PC-9 (cell line): ENCODE measurements at regions not wholly inside any gene's neighbourhood (a gene's known extent, or its start where the extent isn't known, plus 50 kb on each side); places are given as distances from the start of the nearest gene placed in this dataset.

ENCODE experiments used
- BruUV-seq: library from RNA; stranded (reverse); fragments of 400-500 nt; replicated peaks from 2 replicates; lab custom pipeline; 2021; lab: Mats Ljungman, UMichigan
- CTCF ChIA-PET: fragments of 300-600 bp; sonication (Branson Sonifier 250); formaldehyde crosslinking; loops from one replicate; lab custom pipeline; 2022; ENCODE audit warnings: antibody characterized with exemption; lab: Charles Lee
- POLR2A ChIA-PET: fragments of 300-600 bp; sonication (Branson Sonifier 250); formaldehyde crosslinking; loops from one replicate; lab custom pipeline; 2022; ENCODE audit warnings: antibody characterized with exemption; ENCODE audit not compliant: unreplicated experiment; lab: Charles Lee
- DNase-seq, 2 experiments: peaks; one replicate each; pipeline versions ENCODE4 v3.0.0 to v3.0.0-alpha.2; 2015 to 2022; ENCODE audit warnings: mixed read lengths in 1 of 2
- H2AFZ ChIP-seq: fragments of 200-600 bp; sonication (generic); 2 replicates; pipeline ENCODE4 v1.8.1; 2017; ENCODE audit warnings: antibody characterized with exemption
- H3F3A ChIP-seq: fragments of 200-600 bp; sonication (generic); 2 replicates; pipeline ENCODE4 v1.8.1; 2017; ENCODE audit warnings: antibody characterized with exemption, mild to moderate bottlenecking, low read depth; ENCODE audit not compliant: insufficient read depth
- H3K27ac ChIP-seq: fragments of 200-600 bp; sonication (generic); 2 replicates; pipeline ENCODE4 v1.6.1; 2016; ENCODE audit warnings: mixed run types
- H3K27me3 ChIP-seq: fragments of 200-600 bp; sonication (generic); 2 replicates; pipeline ENCODE4 v1.6.1; 2016; ENCODE audit warnings: low read depth, mixed run types; ENCODE audit not compliant: insufficient read depth
- H3K36me3 ChIP-seq: fragments of 200-600 bp; sonication (generic); 2 replicates; pipeline ENCODE4 v1.6.1; 2016; ENCODE audit warnings: low read depth, mixed run types
- H3K4me1 ChIP-seq: fragments of 200-600 bp; sonication (generic); replicated peaks from 2 replicates; pipeline ENCODE4 v1.6.1; 2016; ENCODE audit warnings: mixed run types; ENCODE audit not compliant: insufficient read depth
- H3K4me2 ChIP-seq: fragments of 200-600 bp; sonication (generic); 2 replicates; pipeline ENCODE4 v1.6.1; 2017; ENCODE audit warnings: mixed run types
- H3K4me3 ChIP-seq: fragments of 200-600 bp; sonication (generic); 2 replicates; pipeline ENCODE4 v1.6.1; 2016; ENCODE audit warnings: mixed run types
- H3K79me2 ChIP-seq: fragments of 200-600 bp; sonication (generic); 2 replicates; pipeline ENCODE4 v1.6.1; 2017; ENCODE audit warnings: low read depth, mixed run types
- H3K9me2 ChIP-seq: fragments of 200-600 bp; sonication (generic); 2 replicates; pipeline ENCODE4 v1.8.1; 2017; ENCODE audit warnings: mild to moderate bottlenecking; ENCODE audit not compliant: insufficient read depth
- H3K9me3 ChIP-seq: fragments of 200-600 bp; sonication (generic); 2 replicates; pipeline ENCODE4 v1.8.1; 2016; ENCODE audit warnings: low read depth; ENCODE audit not compliant: insufficient read depth
- H4K20me1 ChIP-seq: fragments of 200-600 bp; sonication (generic); 2 replicates; pipeline ENCODE4 v1.8.1; 2017; ENCODE audit not compliant: insufficient read depth
- CTCF ChIP-seq: fragments of 200-600 bp; sonication (generic); conservative IDR thresholded peaks from 2 replicates; pipeline ENCODE4 v1.6.1; 2017; ENCODE audit warnings: mixed run types, antibody characterized with exemption, mild to moderate bottlenecking, moderate library complexity
- EZH2 ChIP-seq: fragments of 200-600 bp; sonication (generic); IDR thresholded peaks from 2 replicates; pipeline ENCODE4 v1.8.0; 2017; ENCODE audit warnings: antibody characterized with exemption, low read depth
- intact Hi-C: fragments of 100-400 bp; cut with micrococcal nuclease; formaldehyde crosslinking; loops from one replicate; pipeline ENCODE4 v1.10.0; 2022; ENCODE audit not compliant: unreplicated experiment

- H3K9me3 ChIP-seq = no peaks in the 10 kb centered on the region
Measured at GRCh38 chr12:68487721-68488309, 122.9 kb upstream of the RAP1B start.

GRCh38 chr12:68489273-68489672 lies 121.4 kb upstream of the RAP1B start:
- Histone ChIP-seq H3K4me1 (no peaks in the 10 kb centered on the region), H4K20me1 (no peaks in the 10 kb centered on the region), H3K4me2 (no peak overlapping the region), H3K4me3 (no peak overlapping the region), H3F3A (no peaks in the 10 kb centered on the region), H3K79me2 (no peaks in the 10 kb centered on the region), H3K36me3 (no peaks in the 10 kb centered on the region), H3K9me3 (no peaks in the 10 kb centered on the region), H3K27me3 (no peaks in the 10 kb centered on the region), H3K27ac (no peak overlapping the region), H2AFZ (no peak overlapping the region), H3K9me2 (no peaks in the 10 kb centered on the region)
- BruUV-seq = no TSS peak
- intact Hi-C loops = no loop called here
- TF ChIP-seq CTCF (no peak), EZH2 (no peak)
- CTCF ChIA-PET = no interaction called here
- POLR2A ChIA-PET = no interaction called here
- DNase-seq = no peak

More at GRCh38 chr12:68487721-68488309, 122.9 kb upstream of the RAP1B start:
- intact Hi-C loops = no loop called here
- ChIA-PET POLR2A (no interaction called here), CTCF (no interaction called here)
- Histone ChIP-seq H3F3A (no peaks in the 10 kb centered on the region), H3K4me3 (no peak overlapping the region), H3K79me2 (no peaks in the 10 kb centered on the region), H2AFZ (no peak overlapping the region), H3K4me1 (peaks cover 6% of the 10 kb centered on the region), H4K20me1 (no peaks in the 10 kb centered on the region), H3K27me3 (no peaks in the 10 kb centered on the region), H3K36me3 (no peaks in the 10 kb centered on the region), H3K4me2 (no peak overlapping the region), H3K27ac (no peak overlapping the region), H3K9me2 (no peaks in the 10 kb centered on the region)
- BruUV-seq = no TSS peak
- TF ChIP-seq CTCF (no peak), EZH2 (no peak)
- DNase-seq = no peak

GRCh38 chr12:68490476-68490875 lies 120.2 kb upstream of the RAP1B start:
- intact Hi-C loops = no loop called here
- Histone ChIP-seq H3K4me2 (no peak overlapping the region), H3K4me3 (no peak overlapping the region), H3K27me3 (no peaks in the 10 kb centered on the region), H3K9me3 (no peaks in the 10 kb centered on the region), H4K20me1 (no peaks in the 10 kb centered on the region), H3K36me3 (no peaks in the 10 kb centered on the region), H3F3A (no peaks in the 10 kb centered on the region), H2AFZ (no peak overlapping the region), H3K27ac (no peak overlapping the region), H3K79me2 (no peaks in the 10 kb centered on the region), H3K4me1 (no peaks in the 10 kb centered on the region), H3K9me2 (no peaks in the 10 kb centered on the region)
- TF ChIP-seq EZH2 (no peak), CTCF (no peak)
- ChIA-PET CTCF (no interaction called here), POLR2A (no interaction called here)
- no peak for DNase-seq
- BruUV-seq = no TSS peak
